Stomach (tissue), 8 donors: ENCODE measurements at regions not wholly inside any gene's neighbourhood (a gene's known extent, or its start where the extent isn't known, plus 50 kb on each side); places are given as distances from the start of the nearest gene placed in this dataset.

Source experiments
- DNase-seq, 2 donors: peaks; one replicate each; pipeline versions ENCODE4 v3.0.0 to v3.0.0-alpha.2; 2013 to 2019
- H3K27ac ChIP-seq, 5 donors: fragments of 200-600 bp in 4 of 5; sonication (generic) in 4 of 5; one replicate each; pipeline ENCODE4 v1.5.1; 2013 to 2019; ENCODE audit warnings: mild to moderate bottlenecking in 1 of 5, moderate library complexity in 1 of 5
- H3K27me3 ChIP-seq, 3 donors: fragments of 200-600 bp; sonication (generic); one replicate each; pipeline ENCODE4 v1.5.1; 2017 to 2019; ENCODE audit warnings: mixed run types in 1 of 3
- H3K36me3 ChIP-seq, 4 donors: fragments of 200-600 bp; sonication (generic); 1 replicate in 3 of 4; 2 replicates in 1 of 4; pipeline ENCODE4 v1.5.1; 2016 to 2019
- H3K4me1 ChIP-seq, 4 donors: fragments of 200-600 bp; sonication (generic); one replicate each; pipeline ENCODE4 v1.5.1; 2016 to 2019
- H3K4me3 ChIP-seq, 4 donors: fragments of 200-600 bp; sonication (generic) in 3 of 4; one replicate each; pipeline ENCODE4 v1.5.1; 2016 to 2019; ENCODE audit warnings: mild to moderate bottlenecking in 1 of 4
- H3K9me3 ChIP-seq, 4 donors: fragments of 200-600 bp; sonication (generic); one replicate each; pipeline ENCODE4 v1.5.1; 2016 to 2019
- CTCF ChIP-seq, 7 experiments: fragments of 450-650 bp in 4 of 7; fragments of 200-600 bp in 3 of 7; sonication (generic) in 3 of 7; IDR thresholded peaks; one replicate each; pipeline ENCODE4 v1.5.1; 2016 to 2019; ENCODE audit warnings: antibody characterized with exemption in 7 of 7, control low read depth in 2 of 7, mild to moderate bottlenecking in 1 of 7
- EP300 ChIP-seq: sonication (generic); formaldehyde crosslinking; IDR thresholded peaks from one replicate; pipeline ENCODE4 v1.6.1; 2017; ENCODE audit warnings: antibody characterized with exemption
- POLR2A ChIP-seq, 4 donors: fragments of 450-650 bp; IDR thresholded peaks; one replicate each; pipeline ENCODE4 v1.6.1; 2016; ENCODE audit warnings: antibody characterized with exemption in 4 of 4, control low read depth in 2 of 4, mild to moderate bottlenecking in 1 of 4, moderate library complexity in 1 of 4
- POLR2AphosphoS5 ChIP-seq, 3 donors: sonication (generic); formaldehyde crosslinking; IDR thresholded peaks; one replicate each; pipeline ENCODE4 v1.6.1; 2016; ENCODE audit warnings: antibody characterized with exemption in 3 of 3
- WGBS, 5 donors: extraction: QIAGEN DNeasy Blood & Tissue Kit in 3 of 5; methylation state at CpG; one replicate each; pipeline versions ENCODE4 v1.1.5 to v1.1.7; 2013 to 2018; 5-methylcytosine and 5-hydroxymethylcytosine counted together
- intact Hi-C: fragments of 100-400 bp; cut with DNase I; formaldehyde crosslinking; loops from one replicate; pipeline ENCODE4 v1.15.1; 2023; ENCODE audit warnings: low total_unique reads
- donor health status: healthy with polysubstance abuse.
- donor health status: Bipolar disorder and iron deficiency.
- donor health status: healthy.

GRCh38 chr2:163155279-163155883, 316.8 kb upstream of the KCNH7 start:
- TF ChIP-seq EP300 (no peak), CTCF (IDR thresholded peaks at IDR 0.05) (peak in 4 of 7 experiments; percentile 46 to 51 (median 50))
- H3K27ac ChIP-seq = no peak overlapping the region
- H3K27me3 ChIP-seq = no peaks in the 10 kb centered on the region
- intact Hi-C loops = no loop called here
- no peaks in the 10 kb centered on the region for H3K9me3 ChIP-seq
- WGBS, 5 donors = 15 to 29% (median 20%) methylated on average over 3 of the region's 3 CpGs
- no peaks in the 10 kb centered on the region for H3K4me1 ChIP-seq
- peak in 1 of 2 donors; percentile 52 for DNase-seq
- no peak overlapping the region for H3K4me3 ChIP-seq
- H3K36me3 ChIP-seq = no peaks in the 10 kb centered on the region

GRCh38 chr2:163142618-163143017, 304.1 kb upstream of the KCNH7 start:
- intact Hi-C loops = no loop called here
- Histone ChIP-seq H3K27ac (no peak overlapping the region), H3K4me1 (no peaks in the 10 kb centered on the region), H3K27me3 (no peaks in the 10 kb centered on the region), H3K4me3 (no peak overlapping the region), H3K9me3 (peaks cover 0 to 15% (median 5%) of the 10 kb centered on the region in 4 donors), H3K36me3 (no peaks in the 10 kb centered on the region)
- no peak for DNase-seq
- TF ChIP-seq CTCF (IDR thresholded peaks at IDR 0.05) (no peak), EP300 (no peak), POLR2A (IDR thresholded peaks at IDR 0.05) (no peak), POLR2AphosphoS5 (IDR thresholded peaks at IDR 0.05) (no peak)
- WGBS, 5 donors = 80 to 94% (median 86%) methylated on average over 2 of the region's 2 CpGs

GRCh38 chr2:163138947-163139346, 300.4 kb upstream of the KCNH7 start:
- intact Hi-C loops = no loop called here
- Histone ChIP-seq H3K4me3 (no peak overlapping the region), H3K4me1 (no peaks in the 10 kb centered on the region), H3K36me3 (no peaks in the 10 kb centered on the region), H3K27me3 (no peaks in the 10 kb centered on the region), H3K27ac (no peak overlapping the region), H3K9me3 (peaks cover 0 to 6% (median 0%) of the 10 kb centered on the region in 4 donors)
- 69 to 86% (median 75%) methylated on average over 2 of the region's 2 CpGs for WGBS, 5 donors
- TF ChIP-seq CTCF (IDR thresholded peaks at IDR 0.05) = no peak
- no peak for TF ChIP-seq EP300
- TF ChIP-seq POLR2AphosphoS5 (IDR thresholded peaks at IDR 0.05) = no peak
- TF ChIP-seq POLR2A (IDR thresholded peaks at IDR 0.05) = no peak
- no peak for DNase-seq

GRCh38 chr2:163135256-163135655, 296.7 kb upstream of the KCNH7 start:
- no peak for DNase-seq
- TF ChIP-seq POLR2A (IDR thresholded peaks at IDR 0.05) = no peak
- no peak for TF ChIP-seq POLR2AphosphoS5 (IDR thresholded peaks at IDR 0.05)
- TF ChIP-seq CTCF (IDR thresholded peaks at IDR 0.05) = no peak
- WGBS, 5 donors = 49 to 75% (median 53%) methylated on average over 1 of the region's 1 CpG
- Histone ChIP-seq H3K27me3 (no peaks in the 10 kb centered on the region), H3K27ac (no peak overlapping the region), H3K4me3 (no peak overlapping the region), H3K36me3 (no peaks in the 10 kb centered on the region), H3K9me3 (peaks cover 0 to 6% (median 0%) of the 10 kb centered on the region in 4 donors), H3K4me1 (no peaks in the 10 kb centered on the region)
- intact Hi-C loops = no loop called here
